GM19463 (cell line): ENCODE measurements at regions not wholly inside any gene's neighbourhood (a gene's known extent, or its start where the extent isn't known, plus 50 kb on each side); places are given as distances from the start of the nearest gene placed in this dataset.

Experiments
- ATAC-seq: cut with Tn5 transposase; IDR thresholded peaks from one replicate; pipeline ENCODE4 v1.9.1; 2021; ENCODE audit warnings: mild to moderate bottlenecking, moderate library complexity; ENCODE audit not compliant: unreplicated experiment

- no peak for ATAC-seq
Measured at GRCh38 chr7:47148536-47149207, 433.2 kb downstream of the TNS3 start.

DNA sequence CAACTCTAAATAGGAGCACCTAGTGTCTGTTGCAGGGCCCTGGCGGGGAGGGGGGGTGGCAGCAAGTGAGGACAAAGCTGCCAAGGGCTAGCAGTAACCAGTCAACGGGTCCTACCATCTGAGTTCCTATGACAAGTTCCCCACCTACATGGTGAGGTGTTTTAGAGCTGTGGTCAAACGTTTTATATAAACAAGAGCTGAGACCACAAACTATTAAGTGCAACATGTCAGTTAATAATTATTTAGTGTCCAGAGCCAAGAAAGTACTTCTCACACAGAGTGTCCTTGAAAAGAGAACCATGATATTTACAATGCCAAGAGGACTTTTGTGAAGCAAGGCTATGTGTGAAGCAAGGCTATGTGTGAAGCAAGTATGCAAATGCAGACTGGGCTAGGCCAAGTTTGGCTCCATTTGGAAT is 434.7 kb downstream of the TNS3 start:
- ATAC-seq = peak; percentile 50

GRCh38 chr7:47145982-47146381 is 435.9 kb downstream of the TNS3 start:
- ATAC-seq = no peak

- ATAC-seq = no peak
Measured at GRCh38 chr7:47145186-47145725, 436.7 kb downstream of the TNS3 start.

DNA sequence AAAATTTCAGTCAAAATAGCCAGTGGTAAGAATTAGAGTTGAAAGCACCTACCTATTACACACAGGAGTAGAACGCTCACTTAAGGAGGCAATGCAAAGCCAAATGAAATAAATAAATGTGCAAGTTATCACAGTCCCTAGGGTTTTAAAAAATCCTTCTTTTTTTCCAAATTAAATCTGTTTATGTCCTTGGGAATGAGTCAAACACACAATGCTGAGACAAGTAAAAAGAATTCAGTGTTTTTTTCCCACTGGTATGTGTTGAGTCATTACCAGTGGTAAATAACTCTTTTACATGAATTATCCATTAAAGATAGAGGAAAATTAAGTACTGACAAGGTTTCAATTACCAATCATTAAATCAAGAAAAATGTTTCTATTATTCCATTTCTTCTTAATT is 438.6 kb downstream of the TNS3 start:
- ATAC-seq = no peak

DNA sequence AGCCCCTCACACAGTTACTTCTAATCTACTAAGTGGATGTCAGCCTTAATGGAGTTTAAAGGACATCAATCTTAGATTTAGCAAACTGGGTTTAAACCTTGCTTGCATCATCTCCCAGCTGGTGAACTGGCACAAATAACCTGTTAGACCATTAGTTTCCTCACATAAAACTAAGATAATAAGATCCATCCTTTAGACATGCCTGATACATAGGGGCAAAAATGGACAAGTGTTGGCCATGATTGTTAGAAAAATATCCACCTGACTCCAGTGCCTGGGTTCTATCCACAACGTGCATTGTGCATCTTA is 439.1 kb downstream of the TNS3 start:
- ATAC-seq = no peak

GRCh38 chr7:47142169-47142866 is 439.6 kb downstream of the TNS3 start:
- no peak for ATAC-seq

GRCh38 chr7:47132471-47132870 is 449.4 kb downstream of the TNS3 start:
- ATAC-seq = no peak

DNA sequence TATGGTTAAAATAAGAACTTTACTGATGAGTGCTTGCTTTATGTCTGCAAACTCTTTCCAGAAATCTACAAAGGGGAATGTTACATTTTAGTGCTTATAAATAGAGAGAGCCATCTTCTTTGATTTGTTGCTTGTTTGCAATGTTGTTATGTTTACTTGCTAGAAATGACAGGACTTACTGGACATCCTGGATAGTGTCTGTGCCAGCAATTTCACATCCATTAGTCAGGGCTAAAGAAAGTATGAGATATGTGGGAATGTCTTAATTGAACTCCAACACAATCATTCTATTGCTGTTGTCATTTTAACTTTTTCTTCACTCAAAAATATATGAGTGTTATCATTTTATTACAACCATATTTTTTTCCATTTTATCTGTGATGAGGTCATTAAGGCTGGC is 453.2 kb downstream of the TNS3 start:
- ATAC-seq = no peak

- ATAC-seq = no peak
Measured at GRCh38 chr7:47125529-47125928, 456.4 kb downstream of the TNS3 start.

GRCh38 chr7:47119261-47119865 is 462.5 kb downstream of the TNS3 start:
- no peak for ATAC-seq

- ATAC-seq = no peak
Measured at GRCh38 chr7:47104206-47104549, 477.7 kb downstream of the TNS3 start.

DNA sequence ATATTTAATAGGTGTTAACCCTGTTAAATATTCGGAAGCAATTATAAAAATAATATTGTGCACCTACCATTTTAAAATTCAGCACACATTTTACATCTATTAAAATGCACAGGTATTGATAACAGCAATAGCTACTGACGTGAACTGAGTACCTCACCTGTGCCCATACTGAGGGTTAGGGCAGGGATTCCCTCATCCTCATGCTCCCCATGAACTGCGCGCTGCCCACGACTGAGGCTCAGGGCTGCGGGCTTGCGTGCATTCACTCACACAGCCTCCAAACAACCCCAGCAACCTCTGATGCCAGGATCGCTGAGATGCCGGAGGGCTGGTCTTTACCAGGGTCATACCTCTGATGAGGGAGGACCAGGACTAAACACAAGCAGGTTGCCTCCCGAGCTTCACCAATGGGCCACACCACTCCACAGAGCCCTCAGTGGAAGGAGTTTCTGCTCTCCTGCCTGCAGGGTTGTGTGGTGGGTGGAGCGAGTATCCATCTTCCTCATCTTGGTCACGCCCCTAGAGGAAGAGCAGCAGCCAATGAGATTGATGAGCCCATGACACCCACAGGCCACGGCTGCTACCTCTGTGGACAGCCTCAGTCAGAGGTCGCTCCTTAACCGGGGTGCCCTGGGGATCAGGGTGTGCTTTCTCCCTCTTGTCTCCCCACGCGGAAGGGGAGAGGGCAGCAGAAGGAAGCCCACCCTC is 478.3 kb downstream of the TNS3 start:
- ATAC-seq = no peak

DNA sequence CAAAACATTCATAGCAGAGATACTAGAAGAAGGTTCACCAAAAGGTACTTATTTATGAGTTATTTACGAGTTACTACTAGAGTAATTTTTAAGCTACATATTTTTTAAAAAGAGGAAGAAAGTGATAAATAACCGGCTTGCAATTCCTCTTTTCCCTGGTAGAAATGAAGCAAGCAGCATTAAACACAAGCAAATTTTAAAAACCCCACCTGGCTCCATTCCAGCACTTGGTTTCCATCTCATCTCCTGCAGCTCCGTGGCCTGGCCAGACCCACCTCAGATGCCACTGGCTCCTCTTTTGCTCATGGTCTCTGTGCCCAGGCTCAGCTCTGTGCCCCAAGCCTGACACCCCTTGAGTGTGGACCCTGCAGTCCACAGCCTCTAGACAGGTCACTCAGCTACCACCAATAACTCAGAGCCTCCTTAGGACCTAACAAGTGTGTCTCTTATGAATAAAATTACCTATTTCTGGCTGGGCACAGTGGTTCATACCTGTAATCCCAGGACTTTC is 479.5 kb downstream of the TNS3 start:
- ATAC-seq = no peak

DNA sequence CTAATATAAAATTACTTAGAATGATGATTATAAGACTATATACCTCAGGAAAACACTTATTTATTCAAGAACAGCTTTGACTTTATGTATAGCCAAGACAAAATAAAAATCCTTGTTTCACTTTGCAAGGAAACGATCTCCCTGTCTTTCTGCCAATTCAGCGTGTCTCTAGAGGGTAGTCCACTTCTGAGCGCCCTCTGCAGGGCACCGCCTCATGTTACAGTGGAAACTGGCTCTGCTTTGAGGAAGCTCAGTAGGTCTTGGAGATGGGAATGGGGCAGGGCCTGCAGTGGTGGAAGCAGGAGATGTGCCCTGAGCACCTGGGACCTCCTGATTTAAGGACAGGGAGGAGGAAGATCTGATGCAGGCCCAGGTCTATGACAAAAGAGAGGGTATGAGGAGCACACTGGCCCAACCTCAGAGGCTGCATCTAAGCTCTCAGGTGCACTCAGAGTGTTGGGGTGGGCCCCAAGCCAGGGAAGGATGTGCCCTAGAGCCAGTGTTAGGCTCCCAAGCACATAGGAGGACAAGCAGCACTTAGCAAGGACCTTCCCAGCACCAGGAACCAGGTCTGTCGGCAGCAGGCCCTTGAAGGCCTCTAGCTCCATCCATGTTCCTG is 481.0 kb downstream of the TNS3 start:
- no peak for ATAC-seq

- ATAC-seq = no peak
Measured at GRCh38 chr7:47100148-47100816, 481.6 kb downstream of the TNS3 start.

DNA sequence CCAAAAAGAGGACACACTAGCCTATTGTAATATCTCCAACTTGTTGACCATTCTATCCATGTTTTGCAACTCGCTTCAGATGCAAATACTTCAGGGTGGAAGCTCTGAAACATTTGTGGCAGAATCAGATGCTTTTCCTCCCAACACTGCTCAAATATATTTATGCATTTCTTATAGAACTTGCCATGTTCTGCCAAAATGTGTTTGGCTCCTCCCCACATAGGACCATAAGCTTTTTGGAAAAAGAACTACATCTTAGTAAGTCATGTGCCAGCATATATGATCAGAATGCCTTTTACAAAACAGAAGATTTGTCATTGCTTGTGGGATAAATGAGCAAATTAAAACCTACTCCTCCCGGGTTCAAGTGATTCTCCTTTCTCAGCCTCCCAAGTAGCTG is 484.5 kb downstream of the TNS3 start:
- ATAC-seq = no peak

DNA sequence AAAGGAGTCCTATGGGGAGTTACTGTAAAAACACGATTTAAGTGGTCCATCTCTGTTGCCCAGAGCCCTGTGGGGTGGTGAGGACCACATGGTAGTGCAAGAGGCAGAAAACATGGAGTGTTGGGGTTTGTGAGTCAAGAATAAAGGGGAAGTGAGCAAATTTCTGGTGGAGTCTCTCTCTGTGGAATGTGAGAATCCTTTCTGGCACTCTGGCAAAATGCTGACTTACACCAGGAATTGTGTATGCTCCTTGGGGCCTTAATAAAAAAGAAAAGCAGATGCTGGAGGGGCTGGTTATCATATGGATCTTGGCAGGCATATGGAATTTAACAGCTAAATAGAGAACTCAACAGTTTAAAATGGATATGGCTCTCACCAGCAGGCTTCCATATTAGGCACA is 486.0 kb downstream of the TNS3 start:
- no peak for ATAC-seq

- ATAC-seq = no peak
Measured at GRCh38 chr7:47094462-47094861, 487.4 kb downstream of the TNS3 start.
